Stimulated activated CD4-positive, alpha-beta T cell treated with anti-CD3 and anti-CD28 coated beads, Interleukin-1b, Interleukin-23, amount 100 ng/mL, for 4 hours (primary cell): ENCODE measurements at regions not wholly inside any gene's neighbourhood (a gene's known extent, or its start where the extent isn't known, plus 50 kb on each side); places are given as distances from the start of the nearest gene placed in this dataset.
"Not testable (repeated sequence)": the region's sequence is repeated elsewhere in the genome, so short reads cannot be mapped to it uniquely, and the experiment has no call there.

Experiments used
- DNase-seq, 2 donors: peaks; one replicate each; pipeline ENCODE4 v3.0.0-alpha.2; 2020; ENCODE audit warnings: low read depth in 2 of 2

DNA sequence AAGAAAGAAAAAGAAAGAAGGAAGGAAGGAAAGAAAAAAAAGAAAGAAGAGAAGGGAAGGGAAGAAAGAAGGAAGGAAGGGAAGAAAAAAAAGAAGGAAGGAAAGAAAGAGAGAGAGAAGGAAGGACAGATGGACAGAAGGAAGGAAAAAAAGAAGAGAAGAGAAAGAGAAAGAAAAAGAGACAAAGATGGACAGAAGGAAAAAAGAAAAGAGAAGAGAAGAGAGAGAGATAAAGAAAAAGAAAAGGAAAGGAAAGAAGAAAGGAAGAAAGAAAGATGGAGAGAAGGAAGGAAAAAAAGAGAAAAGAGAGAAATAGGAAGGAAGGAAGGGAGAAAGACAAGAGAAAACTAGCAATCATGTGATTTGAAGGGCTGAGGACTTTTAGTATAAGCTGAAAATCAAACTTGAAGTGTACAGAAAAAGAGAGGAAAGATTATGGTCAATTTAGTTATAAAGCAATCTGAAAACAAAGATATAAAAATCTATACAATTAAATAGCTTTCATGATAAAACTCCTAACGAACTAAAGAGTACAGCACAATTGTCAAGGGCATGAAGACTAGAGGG is 115.3 kb downstream of the LTN1 start:
- DNase-seq = no peak

GRCh38 chr21:28875078-28875477 is 117.6 kb downstream of the LTN1 start:
- no peak for DNase-seq

- no peak for DNase-seq
These were observed 120.5 kb downstream of the LTN1 start for GRCh38 chr21:28872218-28872617.

DNA sequence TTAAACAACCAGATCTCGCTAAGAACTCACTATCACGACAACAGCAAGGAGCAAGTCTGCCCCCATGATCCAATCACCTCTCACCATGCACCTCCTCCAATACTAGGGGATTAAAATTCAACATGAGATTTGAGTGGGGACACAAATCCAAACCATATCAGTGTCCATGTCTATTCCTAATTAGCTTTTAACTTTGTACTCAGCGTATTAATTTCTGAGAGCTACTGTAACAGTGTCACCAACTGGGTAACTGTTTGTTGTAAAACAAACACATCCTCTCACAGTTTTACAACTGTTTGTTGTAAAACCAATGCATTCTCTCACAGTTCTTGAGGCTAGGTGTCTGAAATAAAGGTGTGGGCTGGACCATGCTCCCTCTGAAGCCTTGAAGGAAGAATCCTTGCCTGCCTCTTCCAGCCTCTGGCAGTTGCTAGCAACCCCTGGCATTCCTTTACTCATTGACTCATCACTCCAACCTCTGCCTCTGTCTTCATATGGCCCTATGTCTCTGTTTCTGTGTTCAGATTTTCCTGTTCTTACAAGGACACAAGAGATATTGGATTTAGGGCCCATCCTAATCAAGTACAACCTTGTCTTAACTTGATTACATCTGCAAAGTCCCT is 121.2 kb downstream of the LTN1 start:
- DNase-seq = no peak

DNA sequence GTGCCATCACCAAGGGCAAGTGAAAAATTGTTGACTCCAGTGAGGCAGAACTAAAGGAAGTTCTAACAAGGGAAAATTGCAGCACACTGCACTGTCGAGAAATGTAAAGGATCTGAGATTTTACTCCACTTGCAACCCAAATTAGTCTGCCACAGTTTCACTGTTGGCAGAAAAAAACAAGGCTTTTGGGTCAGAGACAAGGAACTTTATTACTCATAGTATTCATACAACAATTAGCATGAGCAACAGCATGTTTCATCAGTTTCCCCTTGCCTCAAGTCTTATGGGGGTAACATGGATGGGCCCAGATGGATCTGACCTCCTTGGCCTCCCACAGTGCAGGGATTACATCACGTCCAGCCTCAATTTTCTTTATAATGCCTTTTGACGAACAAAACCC is 125.3 kb downstream of the LTN1 start:
- DNase-seq = no peak

DNA sequence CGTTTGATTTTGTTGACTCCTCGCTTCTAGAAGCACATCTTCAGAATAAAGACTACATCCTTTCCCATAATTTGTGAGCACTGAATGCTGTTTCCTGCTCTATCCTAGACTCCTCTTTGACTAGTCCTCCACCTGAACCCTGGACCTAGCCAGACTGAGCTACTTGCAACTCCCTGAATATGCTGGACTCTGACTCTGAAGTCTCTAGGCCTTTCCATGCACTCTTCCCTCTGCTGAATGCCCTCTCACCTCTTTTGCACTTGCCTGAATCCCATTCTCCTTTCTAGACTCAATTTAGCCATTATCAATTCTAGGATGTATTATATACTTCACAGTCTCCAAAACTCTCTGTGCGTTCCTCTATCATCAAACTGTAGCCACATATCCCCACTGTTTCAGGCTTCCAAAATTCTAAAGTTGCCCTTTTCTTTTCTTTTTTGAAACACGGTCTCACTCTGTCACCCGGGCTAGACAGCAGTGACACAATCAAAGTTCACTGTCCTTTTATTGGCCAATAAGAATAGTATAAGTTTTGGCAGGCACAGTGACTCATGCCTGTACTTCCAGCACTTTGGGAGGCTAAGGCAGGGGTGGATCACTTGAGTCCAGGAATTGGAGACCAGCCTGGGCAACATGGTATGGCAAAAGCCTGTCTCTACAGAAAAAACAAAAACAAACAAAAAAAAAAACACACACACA is 127.0 kb downstream of the LTN1 start:
- no peak for DNase-seq

- DNase-seq = no peak
These were observed 134.3 kb downstream of the LTN1 start for GRCh38 chr21:28858424-28858823.

GRCh38 chr21:28857752-28858151 is 134.9 kb downstream of the LTN1 start:
- no peak for DNase-seq

GRCh38 chr21:28856588-28857250 is 136.0 kb downstream of the LTN1 start:
- no peak for DNase-seq

DNA sequence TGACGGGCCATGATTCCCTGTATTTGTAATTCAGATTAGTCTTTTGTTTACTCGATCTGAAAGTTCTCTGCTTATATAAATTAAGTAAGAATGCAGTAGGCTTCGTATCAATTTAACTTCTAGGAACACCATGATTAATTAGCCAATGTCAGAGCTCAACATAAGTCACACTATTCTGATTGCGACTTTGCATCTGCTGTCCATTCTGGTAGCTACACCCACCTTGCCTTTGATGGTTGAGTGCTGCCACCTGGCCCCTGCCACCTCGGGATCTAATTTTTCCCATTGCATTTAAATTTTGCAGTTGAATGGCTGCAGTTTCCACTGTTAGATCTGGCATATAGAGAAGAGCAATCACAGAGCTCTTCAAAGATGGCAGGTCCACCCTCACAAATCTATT is 140.0 kb downstream of the LTN1 start:
- no peak for DNase-seq

GRCh38 chr21:28851645-28852044 is 141.0 kb downstream of the LTN1 start:
- DNase-seq = no peak

DNA sequence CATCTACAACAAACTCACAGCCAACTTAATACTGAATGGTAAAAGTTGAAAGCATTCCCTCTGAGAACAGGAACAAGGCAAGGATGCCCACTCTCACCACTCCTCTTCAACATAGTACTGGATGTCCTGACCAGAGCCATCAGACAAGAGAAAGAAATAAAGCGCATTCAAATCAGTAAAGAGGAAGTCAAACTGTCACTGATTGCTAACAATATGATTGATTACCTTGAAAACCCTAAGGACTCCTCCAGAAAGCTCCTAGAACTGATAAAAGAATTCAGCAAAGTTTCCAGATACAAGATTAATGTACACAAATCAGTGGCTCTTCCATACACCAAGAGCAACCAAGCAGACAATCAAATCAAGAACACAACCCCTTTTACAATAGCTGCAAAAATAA is 153.4 kb downstream of the LTN1 start:
- not testable (repeated sequence) for DNase-seq

DNA sequence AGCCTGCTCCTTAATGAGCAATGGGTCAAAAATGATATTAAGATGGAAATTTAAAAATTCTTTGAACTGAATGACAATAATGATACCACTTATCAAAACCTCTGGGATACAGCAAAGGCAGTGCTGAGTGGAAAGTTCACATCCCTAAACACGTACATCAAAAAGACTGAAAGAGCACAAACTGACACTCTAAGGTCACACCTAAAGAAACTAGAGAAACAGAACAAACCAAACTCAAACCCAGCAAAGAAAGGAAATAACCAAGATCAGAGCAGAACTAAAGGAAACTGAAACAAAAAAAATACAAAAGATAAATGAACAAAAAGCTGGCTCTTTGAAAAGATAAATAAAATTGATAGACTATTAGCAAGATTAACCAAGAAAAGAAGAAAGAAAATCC is 155.3 kb downstream of the LTN1 start:
- DNase-seq = not testable (repeated sequence)

DNA sequence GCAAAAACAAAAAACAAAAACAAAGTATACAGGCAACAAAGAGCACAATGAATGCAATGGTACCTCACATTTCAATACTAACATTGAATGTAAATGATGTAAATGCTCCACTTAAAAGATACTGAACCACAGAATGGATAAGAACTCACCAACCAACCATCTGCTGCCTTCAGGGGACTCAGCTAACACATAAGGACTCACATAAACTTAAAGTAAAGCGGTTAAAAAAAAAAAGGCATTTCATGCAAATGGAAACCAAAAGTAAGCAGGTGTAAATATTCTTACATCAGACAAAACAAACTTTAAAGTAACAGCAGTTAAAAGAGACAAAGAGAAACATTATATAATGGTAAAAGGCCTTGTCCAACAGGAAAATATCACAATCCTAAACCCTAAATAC is 156.1 kb downstream of the LTN1 start:
- DNase-seq = not testable (repeated sequence)

DNA sequence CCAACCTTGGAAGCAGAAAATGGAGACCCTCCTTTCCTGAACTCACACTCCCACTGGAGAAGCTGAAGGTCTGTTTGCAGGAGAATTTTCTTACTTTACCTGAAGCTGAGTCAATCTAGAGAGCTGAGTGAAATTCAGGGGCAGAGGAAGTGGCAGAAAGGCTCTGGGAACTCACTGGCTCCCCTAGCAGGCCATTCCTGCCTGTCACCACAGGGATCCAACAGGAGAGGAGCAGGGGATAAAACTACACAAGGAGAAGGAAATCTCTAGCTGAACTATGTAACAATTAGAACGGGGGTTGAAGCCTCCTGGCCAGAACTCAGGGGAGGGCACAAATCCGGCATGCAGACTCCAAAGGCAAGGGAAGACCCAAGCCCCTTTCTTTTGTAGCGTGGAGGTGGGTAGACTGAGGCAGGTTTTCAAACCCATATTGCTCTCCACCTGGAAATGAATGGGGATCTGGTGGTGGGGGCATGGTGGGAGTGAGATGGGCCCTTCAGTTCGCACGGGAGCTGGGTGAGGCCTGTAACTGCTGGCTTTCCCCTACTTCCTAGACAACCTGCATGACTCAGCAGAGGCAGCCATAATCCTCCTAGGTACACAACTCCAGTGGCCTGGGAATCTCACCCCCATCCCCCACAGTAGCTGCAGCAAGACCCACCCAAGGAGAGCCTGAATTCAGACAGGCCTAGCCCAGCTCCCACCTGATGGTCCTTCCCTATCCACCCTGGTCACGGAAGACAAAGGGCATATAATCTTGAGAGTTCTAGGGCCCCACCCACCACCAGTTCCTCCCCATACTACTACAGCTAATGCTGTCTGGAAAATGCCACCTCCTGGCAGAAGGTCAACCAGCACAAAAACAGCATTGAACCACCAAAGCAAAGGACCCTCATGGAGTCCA is 158.1 kb downstream of the LTN1 start:
- DNase-seq = no peak

DNA sequence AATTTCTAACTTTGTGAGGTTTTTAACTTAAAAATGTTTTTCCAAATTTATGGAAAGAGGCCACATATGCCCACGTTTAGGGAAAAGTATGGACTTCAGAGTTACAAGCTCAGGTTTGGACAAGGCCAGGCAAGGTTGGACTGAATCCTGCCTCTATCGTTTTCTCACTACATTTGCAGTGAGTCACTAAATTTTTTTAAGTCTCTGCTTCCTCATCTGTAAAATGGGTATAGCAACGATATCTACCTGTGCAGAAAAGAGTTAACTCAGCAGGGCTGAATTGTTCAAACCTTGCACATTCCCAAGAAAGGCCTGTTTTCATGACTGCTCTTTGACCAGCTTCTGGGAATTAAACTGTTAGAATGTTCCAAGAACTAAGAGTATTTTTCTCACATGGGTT is 159.1 kb downstream of the LTN1 start:
- DNase-seq = no peak

DNA sequence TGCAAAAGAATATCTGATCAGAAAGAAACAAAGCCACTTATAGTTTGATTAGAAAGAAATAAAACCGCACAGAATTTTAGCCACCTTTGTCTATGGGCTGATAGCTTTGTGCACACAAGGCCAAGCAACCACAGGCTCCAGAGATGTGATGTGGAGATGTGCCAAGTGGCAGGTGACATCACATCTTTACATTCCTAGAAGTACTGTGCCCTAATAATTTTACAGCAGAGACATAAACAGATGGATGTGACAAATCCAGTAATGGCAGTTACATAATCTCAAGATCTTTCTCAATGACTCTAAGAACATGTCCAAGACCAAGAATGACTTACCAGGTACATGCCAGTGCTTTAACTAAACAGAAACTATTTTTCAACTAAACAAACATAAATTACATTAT is 159.5 kb downstream of the LTN1 start:
- DNase-seq = no peak

DNA sequence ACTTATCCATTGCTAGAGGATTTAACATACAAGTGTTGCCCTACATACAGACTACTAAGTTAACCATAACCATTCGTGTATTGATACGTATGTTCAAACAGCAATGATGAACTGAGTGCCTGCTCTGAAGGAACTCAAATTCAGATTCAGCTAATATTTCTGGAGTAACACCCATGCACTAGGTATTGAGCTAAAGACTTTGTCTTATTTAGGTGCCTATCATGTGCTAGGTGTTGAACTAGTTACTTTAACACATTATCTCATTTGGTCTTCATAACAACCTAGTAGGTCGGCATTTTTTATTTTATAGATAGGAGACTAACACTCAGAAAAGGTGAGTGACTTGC is 160.0 kb downstream of the LTN1 start:
- no peak for DNase-seq

- DNase-seq = no peak
These were observed 160.5 kb downstream of the LTN1 start for GRCh38 chr21:28832013-28832714.

GRCh38 chr21:28828981-28829380 is 163.7 kb downstream of the LTN1 start:
- DNase-seq = no peak

GRCh38 chr21:28828021-28828420 is 164.7 kb downstream of the LTN1 start:
- DNase-seq = no peak
